Large intestine (tissue), 3 donors: ENCODE measurements at regions not wholly inside any gene's neighbourhood (a gene's known extent, or its start where the extent isn't known, plus 50 kb on each side); places are given as distances from the start of the nearest gene placed in this dataset.

ENCODE experiments used
- DNase-seq, 2 donors: peaks; one replicate each; pipeline versions ENCODE4 v3.0.0 to v3.0.0-alpha.2; 2013
- H3K27ac ChIP-seq: one replicate; pipeline ENCODE4 v1.5.1; 2013; ENCODE audit warnings: low read length
- H3K27me3 ChIP-seq: 2 replicates; pipeline ENCODE4 v1.6.1; 2013; ENCODE audit warnings: low read length; ENCODE audit not compliant: control insufficient read depth, insufficient read depth
- H3K36me3 ChIP-seq: 2 replicates; pipeline ENCODE4 v1.6.1; 2013; ENCODE audit warnings: low read length; ENCODE audit not compliant: control insufficient read depth, insufficient read depth
- H3K4me1 ChIP-seq: one replicate; pipeline ENCODE4 v1.6.1; 2013; ENCODE audit warnings: low read length; ENCODE audit not compliant: control insufficient read depth, insufficient read depth
- H3K4me3 ChIP-seq: one replicate; pipeline ENCODE4 v1.5.1; 2013; ENCODE audit warnings: low read length
- H3K9me3 ChIP-seq: one replicate; pipeline ENCODE4 v1.6.1; 2013; ENCODE audit warnings: mild to moderate bottlenecking, low read depth, low read length, moderate library complexity; ENCODE audit not compliant: control insufficient read depth
- WGBS: methylation state at CpG from one replicate; pipeline ENCODE4 v1.1.5; 2013; ENCODE audit warnings: low lambda C conversion rate; ENCODE audit not compliant: insufficient coverage; 5-methylcytosine and 5-hydroxymethylcytosine counted together

GRCh38 chr4:64617800-64618199, 208.6 kb upstream of the TECRL start:
- Histone ChIP-seq H3K4me1 (no peaks in the 10 kb centered on the region), H3K36me3 (no peaks in the 10 kb centered on the region), H3K27me3 (no peaks in the 10 kb centered on the region), H3K27ac (no peak overlapping the region), H3K4me3 (no peak overlapping the region), H3K9me3 (no peaks in the 10 kb centered on the region)
- no peak for DNase-seq
- WGBS, result no CpG with 5 or more reads among the region's 3 CpGs

GRCh38 chr4:64614276-64614675, 205.0 kb upstream of the TECRL start:
- H3K36me3 ChIP-seq, result no peaks in the 10 kb centered on the region
- DNase-seq, result no peak
- no peak overlapping the region for H3K4me3 ChIP-seq
- H3K27me3 ChIP-seq, result no peaks in the 10 kb centered on the region
- no peak overlapping the region for H3K27ac ChIP-seq
- 100% methylated on average over 2 of the region's 4 CpGs for WGBS
- no peaks in the 10 kb centered on the region for H3K9me3 ChIP-seq
- H3K4me1 ChIP-seq, result no peaks in the 10 kb centered on the region

GRCh38 chr4:64613046-64613445, 203.8 kb upstream of the TECRL start:
- H3K9me3 ChIP-seq, result no peaks in the 10 kb centered on the region
- no peak overlapping the region for H3K4me3 ChIP-seq
- no peak overlapping the region for H3K27ac ChIP-seq
- H3K36me3 ChIP-seq, result no peaks in the 10 kb centered on the region
- DNase-seq, result no peak
- no peaks in the 10 kb centered on the region for H3K4me1 ChIP-seq
- WGBS, result no CpG with 5 or more reads among the region's 2 CpGs
- no peaks in the 10 kb centered on the region for H3K27me3 ChIP-seq

- H3K4me3 ChIP-seq, result no peak overlapping the region
- no peaks in the 10 kb centered on the region for H3K4me1 ChIP-seq
- DNase-seq, result no peak
- H3K27ac ChIP-seq, result no peak overlapping the region
- H3K27me3 ChIP-seq, result no peaks in the 10 kb centered on the region
- H3K36me3 ChIP-seq, result no peaks in the 10 kb centered on the region
- H3K9me3 ChIP-seq, result no peaks in the 10 kb centered on the region
- WGBS, result no CpG with 5 or more reads among the region's 1 CpG
Measured at GRCh38 chr4:64598066-64598465, 188.8 kb upstream of the TECRL start.

- Histone ChIP-seq H3K27me3 (no peaks in the 10 kb centered on the region), H3K9me3 (no peaks in the 10 kb centered on the region), H3K36me3 (no peaks in the 10 kb centered on the region), H3K27ac (no peak overlapping the region), H3K4me3 (no peak overlapping the region), H3K4me1 (no peaks in the 10 kb centered on the region)
- no peak for DNase-seq
Measured at GRCh38 chr4:64594723-64595122, 185.5 kb upstream of the TECRL start.

GRCh38 chr4:64588507-64588906, 179.3 kb upstream of the TECRL start:
- Histone ChIP-seq H3K4me3 (no peak overlapping the region), H3K36me3 (no peaks in the 10 kb centered on the region), H3K9me3 (no peaks in the 10 kb centered on the region), H3K4me1 (no peaks in the 10 kb centered on the region), H3K27ac (no peak overlapping the region), H3K27me3 (no peaks in the 10 kb centered on the region)
- WGBS, result 93% methylated on average over 3 of the region's 5 CpGs
- no peak for DNase-seq

- no peaks in the 10 kb centered on the region for H3K9me3 ChIP-seq
- H3K4me1 ChIP-seq, result no peaks in the 10 kb centered on the region
- H3K27me3 ChIP-seq, result no peaks in the 10 kb centered on the region
- H3K36me3 ChIP-seq, result no peaks in the 10 kb centered on the region
- H3K27ac ChIP-seq, result no peak overlapping the region
- DNase-seq, result no peak
- 38% methylated on average over 5 of the region's 6 CpGs for whole genome bisulfite sequencing
- no peak overlapping the region for H3K4me3 ChIP-seq
Measured at GRCh38 chr4:64584981-64585557, 175.8 kb upstream of the TECRL start.

- H3K27me3 ChIP-seq, result no peaks in the 10 kb centered on the region
- no peaks in the 10 kb centered on the region for H3K36me3 ChIP-seq
- WGBS, result no CpG with 5 or more reads among the region's 4 CpGs
- DNase-seq, result no peak
- H3K4me1 ChIP-seq, result no peaks in the 10 kb centered on the region
- no peak overlapping the region for H3K4me3 ChIP-seq
- H3K27ac ChIP-seq, result no peak overlapping the region
- H3K9me3 ChIP-seq, result no peaks in the 10 kb centered on the region
Measured at GRCh38 chr4:64584125-64584524, 174.9 kb upstream of the TECRL start.

DNA sequence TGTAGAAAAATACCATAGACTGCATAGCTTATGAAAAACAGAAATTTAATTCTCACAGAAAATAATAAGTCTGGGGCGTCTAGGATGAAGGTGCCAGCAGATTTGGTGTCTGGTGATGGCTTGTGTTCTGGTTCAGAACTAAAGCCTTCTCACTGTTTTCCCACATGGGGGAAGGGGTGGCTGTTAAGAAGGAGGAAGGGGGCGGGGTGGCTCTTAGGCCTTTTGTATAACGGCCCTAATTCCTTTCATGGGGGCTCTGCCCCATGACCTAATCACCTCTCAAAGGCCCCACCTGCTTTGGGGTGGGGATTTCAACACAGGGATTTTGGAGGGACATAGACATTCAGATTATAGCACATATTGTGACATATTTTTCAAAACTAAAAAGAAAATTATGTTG, 173.2 kb upstream of the TECRL start:
- WGBS, result no CpG with 5 or more reads among the region's 3 CpGs
- DNase-seq, result no peak
- Histone ChIP-seq H3K36me3 (no peaks in the 10 kb centered on the region), H3K4me3 (no peak overlapping the region), H3K27me3 (no peaks in the 10 kb centered on the region), H3K9me3 (no peaks in the 10 kb centered on the region), H3K4me1 (no peaks in the 10 kb centered on the region), H3K27ac (no peak overlapping the region)

DNA sequence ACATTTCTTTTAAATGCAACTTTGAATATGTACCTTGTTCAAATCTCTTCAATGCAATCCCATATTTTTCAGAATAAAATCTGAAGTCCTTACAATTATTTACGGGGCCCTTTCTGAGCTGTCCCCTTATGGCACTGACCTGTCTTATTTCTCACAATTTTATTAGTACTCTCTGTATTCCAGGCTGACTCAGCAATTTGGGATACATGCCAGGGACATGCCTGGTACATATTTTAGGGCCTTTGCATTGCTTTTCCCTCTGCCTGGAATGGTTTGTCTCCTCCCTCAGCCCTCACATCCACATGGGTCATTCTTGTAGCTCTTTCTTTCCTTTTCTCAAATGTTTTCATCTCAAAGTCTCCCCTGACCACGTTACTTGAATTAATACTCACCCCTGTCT, 172.2 kb upstream of the TECRL start:
- Histone ChIP-seq H3K9me3 (no peaks in the 10 kb centered on the region), H3K27ac (no peak overlapping the region), H3K27me3 (no peaks in the 10 kb centered on the region), H3K4me1 (no peaks in the 10 kb centered on the region), H3K4me3 (no peak overlapping the region), H3K36me3 (no peaks in the 10 kb centered on the region)
- 63% methylated on average over 1 of the region's 2 CpGs for WGBS
- DNase-seq, result no peak

- Histone ChIP-seq H3K4me3 (no peak overlapping the region), H3K9me3 (no peaks in the 10 kb centered on the region), H3K27ac (no peak overlapping the region), H3K27me3 (no peaks in the 10 kb centered on the region), H3K36me3 (no peaks in the 10 kb centered on the region), H3K4me1 (no peaks in the 10 kb centered on the region)
- DNase-seq, result no peak
- 60% methylated on average over 1 of the region's 4 CpGs for WGBS
Measured at GRCh38 chr4:64564126-64564525, 154.9 kb upstream of the TECRL start.
